Naive B cell (primary cell): ENCODE measurements at regions not wholly inside any gene's neighbourhood (a gene's known extent, or its start where the extent isn't known, plus 50 kb on each side); places are given as distances from the start of the nearest gene placed in this dataset.
A peak's percentile ranks its signal among the peaks of the same experiment; 100 is the strongest.

Experiments used
- ATAC-seq, 2 donors: fragments of 150-1000 bp; cut with Tn5 transposase; 2 replicates each; pipeline ENCODE4 v1.10.0; 2021; ENCODE audit warnings: low read depth in 2 of 2, mild to moderate bottlenecking in 2 of 2, moderate library complexity in 2 of 2
- DNase-seq: peaks from one replicate; pipeline ENCODE4 v3.0.0; 2022
- H3K27ac Mint-ChIP-seq, 6 donors: one replicate each; pipeline ENCODE4 v1.8.0; 2020 to 2022; ENCODE audit warnings: mild to moderate bottlenecking in 6 of 6, mixed read lengths in 6 of 6, moderate library complexity in 5 of 6, inconsistent platforms in 2 of 6
- H3K27me3 Mint-ChIP-seq, 3 donors: one replicate each; pipeline ENCODE4 v1.8.0; 2021 to 2022; ENCODE audit warnings: mixed read lengths in 3 of 3, mild to moderate bottlenecking in 1 of 3
- H3K36me3 Mint-ChIP-seq, 2 donors: one replicate each; pipeline ENCODE4 v1.8.0; 2020 to 2022; ENCODE audit warnings: mixed read lengths in 2 of 2, inconsistent platforms in 1 of 2, mild to moderate bottlenecking in 1 of 2
- H3K4me1 Mint-ChIP-seq, 3 donors: one replicate each; pipeline ENCODE4 v1.8.0; 2020 to 2022; ENCODE audit warnings: mixed read lengths in 3 of 3, inconsistent platforms in 1 of 3, mild to moderate bottlenecking in 1 of 3, moderate library complexity in 1 of 3
- H3K4me3 Mint-ChIP-seq, 8 donors: one replicate each; pipeline ENCODE4 v1.8.0; 2020 to 2022; ENCODE audit warnings: mild to moderate bottlenecking in 8 of 8, mixed read lengths in 8 of 8, moderate library complexity in 8 of 8, inconsistent platforms in 2 of 8
- H3K9me3 Mint-ChIP-seq, 7 donors: one replicate each; pipeline ENCODE4 v1.8.0; 2020 to 2022; ENCODE audit warnings: mixed read lengths in 7 of 7, mild to moderate bottlenecking in 5 of 7, inconsistent platforms in 2 of 7, moderate library complexity in 1 of 7

- peak overlapping the region in 2 of 6 donors; percentile 51 to 79 for H3K27ac Mint-ChIP-seq
- H3K36me3 Mint-ChIP-seq = no peaks in the 10 kb centered on the region
- peak overlapping the region in 4 of 8 donors; percentile 11 to 31 (median 16) for H3K4me3 Mint-ChIP-seq
- H3K4me1 Mint-ChIP-seq = peaks cover 12 to 20% (median 18%) of the 10 kb centered on the region in 3 donors
- H3K27me3 Mint-ChIP-seq = no peaks in the 10 kb centered on the region
- ATAC-seq (peak; percentile 27 to 32), DNase-seq (peak; percentile 0)
- peaks cover 0 to 3% (median 0%) of the 10 kb centered on the region in 7 donors for H3K9me3 Mint-ChIP-seq
Observed at GRCh38 chr6:104638841-104639290, 220.9 kb downstream of the HACE1 start.

- ATAC-seq (no peak), DNase-seq (no peak)
- H3K9me3 Mint-ChIP-seq = peaks cover 0 to 7% (median 0%) of the 10 kb centered on the region in 7 donors
- H3K4me3 Mint-ChIP-seq = no peak overlapping the region
- H3K27ac Mint-ChIP-seq = no peak overlapping the region
- H3K27me3 Mint-ChIP-seq = no peaks in the 10 kb centered on the region
- peaks cover 0 to 3% (median 0%) of the 10 kb centered on the region in 3 donors for H3K4me1 Mint-ChIP-seq
- no peaks in the 10 kb centered on the region for H3K36me3 Mint-ChIP-seq
Observed at GRCh38 chr6:104633125-104633524, 226.6 kb downstream of the HACE1 start.

DNA sequence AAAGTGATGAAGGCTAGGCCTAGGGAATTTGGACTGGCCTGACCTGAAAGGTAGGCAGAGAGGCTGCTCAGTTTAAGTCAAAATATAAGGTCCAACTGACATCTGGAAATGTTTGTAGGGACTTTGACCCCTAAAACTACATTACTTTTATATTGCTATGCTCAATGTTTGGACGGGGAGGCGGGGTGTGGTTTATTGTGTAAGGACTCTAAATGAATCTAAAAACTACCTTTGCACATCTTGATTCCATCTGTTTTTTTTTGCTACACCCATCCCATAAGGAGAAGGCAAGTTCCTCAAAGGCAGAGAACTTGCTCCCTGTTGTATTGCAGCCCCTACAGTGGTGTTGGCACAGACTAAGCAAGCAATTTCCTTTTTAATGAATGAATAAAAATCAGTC lies 227.1 kb downstream of the HACE1 start:
- peaks cover 0 to 7% (median 0%) of the 10 kb centered on the region in 7 donors for H3K9me3 Mint-ChIP-seq
- no peak for DNase-seq
- H3K27me3 Mint-ChIP-seq = no peaks in the 10 kb centered on the region
- H3K4me3 Mint-ChIP-seq = no peak overlapping the region
- H3K4me1 Mint-ChIP-seq = peaks cover 0 to 1% (median 0%) of the 10 kb centered on the region in 3 donors
- no peak overlapping the region for H3K27ac Mint-ChIP-seq
- H3K36me3 Mint-ChIP-seq = no peaks in the 10 kb centered on the region
- no peak for ATAC-seq

DNA sequence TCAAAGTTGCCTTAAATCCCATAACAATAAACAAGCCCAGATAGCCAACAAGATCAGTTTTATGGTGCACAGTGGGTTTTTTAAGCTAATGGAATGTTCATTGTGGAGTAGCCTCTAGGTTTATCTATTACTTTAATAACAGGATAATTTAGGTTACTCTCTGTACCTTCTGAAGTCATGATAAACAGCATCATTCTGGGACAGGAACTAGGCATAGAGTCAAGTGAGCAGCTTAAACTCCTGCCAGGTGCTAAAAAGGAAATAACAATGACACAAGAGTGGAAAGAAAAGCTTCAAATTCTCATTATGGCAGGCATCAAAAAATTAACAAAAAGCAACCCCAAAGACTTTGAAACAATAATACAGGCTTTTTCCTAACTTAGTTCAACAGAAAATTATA lies 228.8 kb downstream of the HACE1 start:
- Mint-ChIP-seq H3K27ac (no peak overlapping the region), H3K4me3 (no peak overlapping the region), H3K36me3 (no peaks in the 10 kb centered on the region), H3K27me3 (peaks cover 0 to 8% (median 5%) of the 10 kb centered on the region in 3 donors), H3K4me1 (no peaks in the 10 kb centered on the region), H3K9me3 (peaks cover 0 to 7% (median 0%) of the 10 kb centered on the region in 7 donors)
- no peak for ATAC-seq
- no peak for DNase-seq

GRCh38 chr6:104630522-104630921 lies 229.2 kb downstream of the HACE1 start:
- Mint-ChIP-seq H3K4me3 (no peak overlapping the region), H3K4me1 (no peaks in the 10 kb centered on the region), H3K27me3 (peaks cover 0 to 8% (median 5%) of the 10 kb centered on the region in 3 donors), H3K9me3 (peaks cover 0 to 7% (median 0%) of the 10 kb centered on the region in 7 donors), H3K36me3 (no peaks in the 10 kb centered on the region), H3K27ac (no peak overlapping the region)
- DNase-seq (no peak), ATAC-seq (no peak)

- no peaks in the 10 kb centered on the region for H3K36me3 Mint-ChIP-seq
- no peaks in the 10 kb centered on the region for H3K4me1 Mint-ChIP-seq
- ATAC-seq (no peak), DNase-seq (no peak)
- H3K27me3 Mint-ChIP-seq = peaks cover 0 to 8% (median 5%) of the 10 kb centered on the region in 3 donors
- H3K27ac Mint-ChIP-seq = peak overlapping the region in 1 of 6 donors; percentile 33
- peaks cover 0 to 7% (median 0%) of the 10 kb centered on the region in 7 donors for H3K9me3 Mint-ChIP-seq
- no peak overlapping the region for H3K4me3 Mint-ChIP-seq
Observed at GRCh38 chr6:104629826-104630225, 229.9 kb downstream of the HACE1 start.

GRCh38 chr6:104625536-104625935 lies 234.2 kb downstream of the HACE1 start:
- DNase-seq = no peak
- H3K9me3 Mint-ChIP-seq = no peaks in the 10 kb centered on the region
- H3K27ac Mint-ChIP-seq = no peak overlapping the region
- H3K4me1 Mint-ChIP-seq = peaks cover 0 to 3% (median 0%) of the 10 kb centered on the region in 3 donors
- no peak overlapping the region for H3K4me3 Mint-ChIP-seq
- no peaks in the 10 kb centered on the region for H3K36me3 Mint-ChIP-seq
- no peak for ATAC-seq
- H3K27me3 Mint-ChIP-seq = peaks cover 0 to 8% (median 5%) of the 10 kb centered on the region in 3 donors

DNA sequence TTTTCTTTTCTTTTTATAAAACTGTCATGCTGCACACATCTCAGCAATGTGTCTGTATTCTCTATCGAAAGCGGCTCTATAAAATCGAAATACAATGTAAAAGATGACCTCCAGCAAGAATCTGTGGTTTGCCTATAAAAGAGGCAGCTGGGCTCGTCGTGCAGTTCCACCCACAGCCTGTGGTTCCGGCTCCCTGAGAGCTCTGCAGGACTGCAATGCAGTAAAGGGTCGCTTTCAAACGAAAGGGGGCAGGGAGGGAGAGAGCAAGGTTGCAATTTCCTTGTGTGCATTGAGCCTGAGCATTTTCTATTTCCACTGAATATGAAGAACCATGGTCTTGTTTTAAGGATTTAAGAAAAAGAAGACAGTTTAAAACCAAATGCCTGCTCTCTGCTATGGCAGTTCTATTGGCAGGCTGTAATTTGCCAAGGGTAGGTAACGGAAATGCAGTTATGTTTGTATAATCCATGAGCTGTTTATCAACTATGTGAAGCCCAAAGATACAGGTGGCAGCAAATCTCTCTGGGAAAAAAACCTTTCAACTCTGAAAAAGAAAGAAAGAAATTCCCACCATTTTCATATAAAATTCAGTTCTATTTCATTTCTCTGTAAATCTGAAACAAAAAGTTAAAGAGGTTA lies 236.5 kb downstream of the HACE1 start:
- no peaks in the 10 kb centered on the region for H3K36me3 Mint-ChIP-seq
- DNase-seq = no peak
- H3K4me3 Mint-ChIP-seq = peak overlapping the region in 1 of 8 donors; percentile 30
- no peak for ATAC-seq
- H3K27me3 Mint-ChIP-seq = peaks cover 0 to 8% (median 5%) of the 10 kb centered on the region in 3 donors
- peaks cover 0 to 3% (median 0%) of the 10 kb centered on the region in 3 donors for H3K4me1 Mint-ChIP-seq
- no peaks in the 10 kb centered on the region for H3K9me3 Mint-ChIP-seq
- no peak overlapping the region for H3K27ac Mint-ChIP-seq

- peaks cover 0 to 3% (median 0%) of the 10 kb centered on the region in 3 donors for H3K4me1 Mint-ChIP-seq
- H3K27me3 Mint-ChIP-seq = no peaks in the 10 kb centered on the region
- H3K4me3 Mint-ChIP-seq = no peak overlapping the region
- ATAC-seq (no peak), DNase-seq (no peak)
- H3K36me3 Mint-ChIP-seq = no peaks in the 10 kb centered on the region
- no peaks in the 10 kb centered on the region for H3K9me3 Mint-ChIP-seq
- H3K27ac Mint-ChIP-seq = no peak overlapping the region
Observed at GRCh38 chr6:104621396-104621795, 238.3 kb downstream of the HACE1 start.

GRCh38 chr6:104617591-104617990 lies 242.1 kb downstream of the HACE1 start:
- no peak for DNase-seq
- no peaks in the 10 kb centered on the region for H3K27me3 Mint-ChIP-seq
- H3K4me3 Mint-ChIP-seq = no peak overlapping the region
- H3K27ac Mint-ChIP-seq = no peak overlapping the region
- no peak for ATAC-seq
- H3K9me3 Mint-ChIP-seq = no peaks in the 10 kb centered on the region
- no peaks in the 10 kb centered on the region for H3K4me1 Mint-ChIP-seq
- H3K36me3 Mint-ChIP-seq = no peaks in the 10 kb centered on the region

GRCh38 chr6:104614394-104614793 lies 245.3 kb downstream of the HACE1 start:
- Mint-ChIP-seq H3K4me3 (no peak overlapping the region), H3K36me3 (no peaks in the 10 kb centered on the region), H3K4me1 (no peaks in the 10 kb centered on the region), H3K27me3 (no peaks in the 10 kb centered on the region), H3K27ac (peak overlapping the region in 1 of 6 donors; percentile 2), H3K9me3 (peaks cover 0 to 2% (median 0%) of the 10 kb centered on the region in 7 donors)
- DNase-seq (no peak), ATAC-seq (no peak)

GRCh38 chr6:104613416-104614001 lies 246.2 kb downstream of the HACE1 start:
- Mint-ChIP-seq H3K4me1 (no peaks in the 10 kb centered on the region), H3K27ac (no peak overlapping the region), H3K36me3 (no peaks in the 10 kb centered on the region), H3K9me3 (peaks cover 0 to 2% (median 0%) of the 10 kb centered on the region in 7 donors), H3K27me3 (no peaks in the 10 kb centered on the region), H3K4me3 (no peak overlapping the region)
- no peak for ATAC-seq
- DNase-seq = no peak

GRCh38 chr6:104612541-104612940 lies 247.2 kb downstream of the HACE1 start:
- DNase-seq = no peak
- H3K9me3 Mint-ChIP-seq = peaks cover 0 to 2% (median 0%) of the 10 kb centered on the region in 7 donors
- H3K27me3 Mint-ChIP-seq = no peaks in the 10 kb centered on the region
- no peak for ATAC-seq
- H3K27ac Mint-ChIP-seq = no peak overlapping the region
- no peak overlapping the region for H3K4me3 Mint-ChIP-seq
- H3K36me3 Mint-ChIP-seq = no peaks in the 10 kb centered on the region
- H3K4me1 Mint-ChIP-seq = no peaks in the 10 kb centered on the region

DNA sequence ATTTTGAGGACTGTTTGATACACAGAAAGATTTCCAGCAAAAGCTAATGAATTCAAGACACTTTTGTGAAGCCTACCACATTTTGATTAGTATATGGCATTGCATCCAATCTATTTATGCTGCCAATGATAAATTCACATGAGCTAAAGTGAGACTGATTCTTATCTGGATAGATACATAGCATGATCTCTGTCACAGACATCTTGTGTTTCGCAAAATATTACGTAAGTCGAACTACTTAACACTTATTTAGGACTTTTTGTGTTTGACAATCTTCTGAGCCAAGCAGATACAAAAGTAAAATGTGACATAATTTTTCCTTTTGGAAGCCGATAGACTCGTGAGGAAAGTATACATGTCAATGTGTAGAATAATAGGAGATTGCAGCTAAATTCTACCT lies 251.6 kb downstream of the HACE1 start:
- Mint-ChIP-seq H3K4me3 (no peak overlapping the region), H3K36me3 (no peaks in the 10 kb centered on the region), H3K27me3 (no peaks in the 10 kb centered on the region), H3K9me3 (peaks cover 0 to 2% (median 0%) of the 10 kb centered on the region in 7 donors), H3K27ac (no peak overlapping the region), H3K4me1 (no peaks in the 10 kb centered on the region)
- DNase-seq (no peak), ATAC-seq (no peak)
